Jurkat, Clone E6-1 (cell line): ENCODE measurements at regions not wholly inside any gene's neighbourhood (a gene's known extent, or its start where the extent isn't known, plus 50 kb on each side); places are given as distances from the start of the nearest gene placed in this dataset.

Source experiments
- DNase-seq: peaks from one replicate; pipeline ENCODE4 v3.0.0-alpha.2; 2011; ENCODE audit warnings: low read depth, low spot score
- H3K4me3 ChIP-seq: 2 replicates; pipeline ENCODE4 v1.5.1; 2011; ENCODE audit warnings: mild to moderate bottlenecking, low read length, control low read depth, moderate library complexity

- DNase-seq: no peak
- H3K4me3 ChIP-seq: no peak overlapping the region
These were observed 187.8 kb downstream of the TSN start for GRCh38 chr2:121943285-121943684.

- no peak overlapping the region for H3K4me3 ChIP-seq
- DNase-seq: peak; percentile 54
These were observed 188.8 kb downstream of the TSN start for GRCh38 chr2:121944072-121944831.

GRCh38 chr2:121947674-121948073 lies 192.2 kb downstream of the TSN start:
- no peak overlapping the region for H3K4me3 ChIP-seq
- DNase-seq: no peak

- H3K4me3 ChIP-seq: no peak overlapping the region
- DNase-seq: no peak
These were observed 193.8 kb downstream of the TSN start for GRCh38 chr2:121949271-121949670.

- H3K4me3 ChIP-seq: no peak overlapping the region
- no peak for DNase-seq
These were observed 200.0 kb downstream of the TSN start for GRCh38 chr2:121955426-121955825.

GRCh38 chr2:121955872-121956271 lies 200.4 kb downstream of the TSN start:
- no peak overlapping the region for H3K4me3 ChIP-seq
- no peak for DNase-seq

GRCh38 chr2:121960251-121960650 lies 204.8 kb downstream of the TSN start:
- DNase-seq: no peak
- no peak overlapping the region for H3K4me3 ChIP-seq

GRCh38 chr2:121961761-121962160 lies 206.3 kb downstream of the TSN start:
- no peak overlapping the region for H3K4me3 ChIP-seq
- no peak for DNase-seq

GRCh38 chr2:121965661-121966060 lies 210.2 kb downstream of the TSN start:
- H3K4me3 ChIP-seq: no peak overlapping the region
- no peak for DNase-seq

- no peak for DNase-seq
These were observed 211.2 kb downstream of the TSN start for GRCh38 chr2:121966663-121967062.

GRCh38 chr2:121969166-121969565 lies 213.7 kb downstream of the TSN start:
- no peak for DNase-seq
- no peak overlapping the region for H3K4me3 ChIP-seq

More at GRCh38 chr2:121966663-121967062, 211.2 kb downstream of the TSN start:
- no peak overlapping the region for H3K4me3 ChIP-seq

GRCh38 chr2:121969766-121970639 lies 214.6 kb downstream of the TSN start:
- H3K4me3 ChIP-seq: no peak overlapping the region
- DNase-seq: no peak

GRCh38 chr2:121972203-121972602 lies 216.8 kb downstream of the TSN start:
- DNase-seq: no peak
- H3K4me3 ChIP-seq: no peak overlapping the region

GRCh38 chr2:121974897-121975661 lies 219.6 kb downstream of the TSN start:
- H3K4me3 ChIP-seq: peak overlapping the region; percentile 48
- DNase-seq: peak; percentile 85

GRCh38 chr2:121976926-121977325 lies 221.5 kb downstream of the TSN start:
- no peak for DNase-seq
- H3K4me3 ChIP-seq: no peak overlapping the region

- no peak overlapping the region for H3K4me3 ChIP-seq
- DNase-seq: no peak
These were observed 221.9 kb downstream of the TSN start for GRCh38 chr2:121977326-121977725.

GRCh38 chr2:121992700-121993099 lies 237.2 kb downstream of the TSN start:
- DNase-seq: no peak
- H3K4me3 ChIP-seq: no peak overlapping the region

GRCh38 chr2:121993682-121994081 lies 238.2 kb downstream of the TSN start:
- no peak overlapping the region for H3K4me3 ChIP-seq
- no peak for DNase-seq
